ENCODE measurements at regions not wholly inside any gene's neighbourhood (a gene's known extent, or its start where the extent isn't known, plus 50 kb on each side); places are given as distances from the start of the nearest gene placed in this dataset.

DNA sequence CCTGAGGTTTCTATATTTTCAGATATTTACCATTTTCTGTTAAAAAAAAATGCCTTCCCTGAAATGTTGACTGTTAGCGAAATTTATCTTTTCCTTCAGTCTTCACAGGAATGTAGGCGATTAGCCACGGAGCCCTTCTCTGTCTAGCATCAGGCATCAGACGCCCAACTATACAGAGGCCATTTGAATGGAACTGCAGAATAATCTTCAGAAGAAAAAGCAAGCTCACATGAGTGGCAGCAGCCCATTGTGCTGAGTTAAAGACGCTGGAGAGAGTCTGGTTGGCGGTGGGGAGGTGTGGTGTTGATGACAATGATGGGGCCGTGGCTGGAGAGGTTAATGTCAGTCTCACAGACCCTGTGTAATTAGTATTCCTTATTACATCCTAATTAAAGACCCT, 196.8 kb upstream of the LEF1 start:
- no peaks in the 10 kb centered on the region for H3K9me3 ChIP-seq
- no peak overlapping the region for H3K4me2 ChIP-seq
- no peak overlapping the region for H3K4me3 ChIP-seq
- H3K27me3 ChIP-seq, result no peaks in the 10 kb centered on the region
- no peak overlapping the region for H3K9ac ChIP-seq
- H3K36me3 ChIP-seq, result no peaks in the 10 kb centered on the region
- no peak overlapping the region for H3K27ac ChIP-seq
- H4K20me1 ChIP-seq, result no peaks in the 10 kb centered on the region
- TF ChIP-seq Cebpa-rat (IDR thresholded peaks at IDR 0.05), result no peak
- H3K4me1 ChIP-seq, result no peaks in the 10 kb centered on the region

DNA sequence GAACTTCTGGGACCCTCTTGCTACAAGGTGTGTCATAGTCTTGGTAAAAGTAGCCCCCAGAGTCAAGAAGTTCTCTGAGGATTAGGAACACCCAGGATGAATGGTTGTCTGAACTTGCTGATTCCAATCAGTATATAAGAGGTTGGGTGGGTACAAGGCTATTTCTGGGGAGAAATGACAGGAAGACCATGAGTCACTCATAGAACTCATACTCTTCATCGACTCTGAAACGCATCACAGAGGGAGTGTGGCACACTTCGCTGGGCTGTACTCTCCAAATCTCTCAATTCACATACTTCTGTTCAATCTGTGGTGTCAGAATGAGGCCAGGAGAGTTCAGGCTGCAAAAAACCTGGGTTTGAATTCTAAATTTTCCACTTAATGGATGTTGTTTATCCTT, 193.2 kb upstream of the LEF1 start:
- Histone ChIP-seq H3K4me2 (no peak overlapping the region), H3K27ac (no peak overlapping the region)

DNA sequence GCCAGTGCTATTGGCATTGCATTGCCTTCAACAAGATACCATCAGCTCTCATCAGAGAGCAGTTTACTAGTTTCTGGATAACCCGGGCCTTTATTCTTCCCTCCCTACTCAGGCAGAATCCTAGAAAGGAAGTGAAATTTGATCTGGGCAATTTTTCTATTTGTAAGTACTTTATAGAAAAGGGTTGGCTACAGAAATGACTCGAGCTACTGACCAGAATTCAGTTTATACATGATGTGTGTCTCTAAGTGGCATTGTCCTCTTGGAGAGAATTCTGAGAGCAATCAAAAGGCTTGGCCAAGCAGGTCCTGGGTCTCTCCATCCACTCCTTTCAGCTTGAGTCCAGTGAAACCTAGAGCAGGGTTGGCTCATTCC, 192.7 kb upstream of the LEF1 start:
- no peaks in the 10 kb centered on the region for H3K4me1 ChIP-seq
- no peak for TF ChIP-seq Cebpa-rat (IDR thresholded peaks at IDR 0.05)
- no peak overlapping the region for H3K9ac ChIP-seq
- H3K27ac ChIP-seq, result no peak overlapping the region
- no peaks in the 10 kb centered on the region for H4K20me1 ChIP-seq
- H3K4me2 ChIP-seq, result no peak overlapping the region
- H3K4me3 ChIP-seq, result no peak overlapping the region
- no peaks in the 10 kb centered on the region for H3K27me3 ChIP-seq
- H3K36me3 ChIP-seq, result no peaks in the 10 kb centered on the region
- H3K9me3 ChIP-seq, result no peaks in the 10 kb centered on the region

More for the DNA sequence above, 193.2 kb upstream of the LEF1 start:
- no peaks in the 10 kb centered on the region for H4K20me1 ChIP-seq
- H3K4me3 ChIP-seq, result no peak overlapping the region
- H3K36me3 ChIP-seq, result no peaks in the 10 kb centered on the region
- no peak for TF ChIP-seq Cebpa-rat (IDR thresholded peaks at IDR 0.05)
- no peaks in the 10 kb centered on the region for H3K4me1 ChIP-seq
- H3K9ac ChIP-seq, result no peak overlapping the region
- H3K9me3 ChIP-seq, result no peaks in the 10 kb centered on the region
- no peaks in the 10 kb centered on the region for H3K27me3 ChIP-seq

DNA sequence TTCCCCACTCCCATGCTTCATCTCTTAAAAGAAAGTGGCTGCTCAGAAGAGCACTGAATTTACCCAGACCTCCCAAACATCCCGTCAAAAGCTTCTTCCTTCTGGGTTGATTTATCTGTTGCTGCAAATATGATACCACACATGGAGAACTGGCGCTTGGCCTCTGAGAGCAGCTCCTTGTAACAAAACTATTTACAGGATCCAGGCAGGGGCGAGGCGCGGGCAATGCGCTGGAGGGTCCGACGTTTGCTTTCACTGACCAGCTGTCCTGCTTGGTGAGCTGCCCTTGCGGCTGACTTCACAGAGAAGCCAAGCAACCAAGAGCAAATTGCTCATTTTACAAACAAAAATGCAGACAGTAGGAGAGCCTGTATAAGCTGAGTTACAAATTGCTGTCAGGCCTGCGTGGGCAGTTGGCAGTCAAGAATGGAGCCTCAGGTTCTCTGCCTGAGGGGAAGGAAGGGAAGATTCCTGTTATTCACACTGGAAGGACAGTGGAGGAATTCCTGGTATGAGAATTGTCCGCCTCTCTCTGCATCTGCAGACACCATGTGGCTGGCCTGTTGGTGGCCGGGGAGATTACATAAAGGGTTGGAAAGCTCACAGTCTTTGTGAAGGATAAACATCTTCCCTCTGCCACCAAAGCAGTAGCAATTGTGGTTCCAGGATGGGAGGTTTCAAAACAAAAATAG, 192.2 kb upstream of the LEF1 start:
- H3K4me1 ChIP-seq, result peaks cover 3% of the 10 kb centered on the region
- H3K4me2 ChIP-seq, result no peak overlapping the region
- TF ChIP-seq Cebpa-rat (IDR thresholded peaks at IDR 0.05), result no peak
- no peak overlapping the region for H3K27ac ChIP-seq
- no peaks in the 10 kb centered on the region for H3K9me3 ChIP-seq
- H3K36me3 ChIP-seq, result no peaks in the 10 kb centered on the region
- no peak overlapping the region for H3K9ac ChIP-seq
- H3K27me3 ChIP-seq, result no peaks in the 10 kb centered on the region
- H3K4me3 ChIP-seq, result no peak overlapping the region
- no peaks in the 10 kb centered on the region for H4K20me1 ChIP-seq

DNA sequence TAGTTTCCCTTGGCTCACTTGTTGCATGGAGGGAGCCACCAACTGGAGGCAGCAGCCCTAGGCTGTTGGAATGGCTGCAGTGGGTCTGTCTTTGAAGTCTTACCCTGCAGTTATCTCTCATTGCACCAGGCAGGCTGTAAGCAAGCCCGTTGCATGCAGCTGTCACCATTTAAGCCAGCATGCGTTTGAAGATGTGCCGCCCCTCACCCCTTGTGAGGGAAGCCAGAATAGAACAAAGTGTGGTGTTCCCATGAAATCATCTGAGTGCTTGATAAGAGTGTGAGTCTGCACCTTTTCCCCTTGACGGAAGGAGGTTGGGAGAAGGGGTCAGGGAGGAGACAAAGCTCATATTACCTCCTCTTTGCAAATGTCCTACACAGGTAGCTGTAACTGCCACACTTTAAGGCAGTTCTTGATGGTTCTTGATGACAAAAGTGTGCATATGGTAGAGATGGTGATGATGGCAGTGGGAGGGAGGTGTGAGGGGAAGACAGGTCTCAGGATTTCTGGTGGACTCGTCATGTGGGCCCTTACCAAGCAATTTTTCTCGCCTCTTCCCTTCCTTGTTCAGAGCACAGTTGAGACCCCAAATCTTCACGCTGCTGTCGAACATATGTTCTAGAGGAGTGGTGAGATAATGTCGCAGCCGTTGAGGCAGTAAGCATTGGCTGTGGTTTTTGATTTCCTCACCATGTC, 191.4 kb upstream of the LEF1 start:
- peaks cover 9% of the 10 kb centered on the region for H3K4me1 ChIP-seq
- no peak overlapping the region for H3K9ac ChIP-seq
- no peaks in the 10 kb centered on the region for H3K36me3 ChIP-seq
- TF ChIP-seq Cebpa-rat (IDR thresholded peaks at IDR 0.05), result no peak
- no peak overlapping the region for H3K4me2 ChIP-seq
- H3K27ac ChIP-seq, result no peak overlapping the region
- H3K4me3 ChIP-seq, result no peak overlapping the region
- H4K20me1 ChIP-seq, result no peaks in the 10 kb centered on the region
- H3K27me3 ChIP-seq, result no peaks in the 10 kb centered on the region
- H3K9me3 ChIP-seq, result no peaks in the 10 kb centered on the region

DNA sequence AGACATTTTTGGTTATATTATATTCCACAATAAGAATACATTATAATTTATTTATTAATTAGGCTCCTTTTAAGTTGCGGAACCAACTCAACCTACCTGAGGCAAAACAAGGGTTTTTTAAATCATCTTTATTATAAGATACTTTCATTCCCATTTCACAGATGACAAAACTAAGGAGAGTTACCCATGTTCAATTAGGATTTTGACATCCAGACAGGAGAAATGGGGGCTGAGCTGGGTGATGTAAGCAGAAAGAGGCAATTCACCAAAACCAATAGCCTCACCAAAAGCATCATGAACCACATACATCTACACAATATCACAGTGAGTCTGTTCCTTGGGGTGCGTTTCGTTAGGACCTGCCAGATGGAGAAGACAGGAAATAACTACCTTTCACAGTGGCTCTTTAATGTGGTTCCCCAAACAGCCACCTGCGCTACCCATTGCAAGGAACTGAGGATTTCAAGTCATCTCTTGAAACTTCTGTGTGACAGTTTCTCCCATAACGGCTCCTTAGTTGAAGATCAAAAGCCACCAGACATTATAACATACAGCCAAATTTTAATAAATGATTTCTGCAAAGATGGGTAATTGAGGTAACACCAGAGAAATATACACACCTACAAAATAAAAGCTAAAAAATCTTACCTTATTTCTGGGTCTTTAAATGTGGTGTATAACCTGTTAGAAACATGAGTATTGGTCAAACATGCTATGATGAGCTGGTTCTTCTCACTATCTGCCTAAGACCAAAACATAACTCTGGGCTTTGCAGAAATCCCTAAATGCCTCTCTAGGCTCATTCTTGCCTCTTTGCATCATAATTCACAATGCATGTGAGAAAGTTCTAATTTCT, 190.6 kb upstream of the LEF1 start:
- H3K36me3 ChIP-seq, result no peaks in the 10 kb centered on the region
- no peak overlapping the region for H3K27ac ChIP-seq
- H3K4me2 ChIP-seq, result no peak overlapping the region
- H3K4me3 ChIP-seq, result no peak overlapping the region
- H3K9me3 ChIP-seq, result no peaks in the 10 kb centered on the region
- no peaks in the 10 kb centered on the region for H4K20me1 ChIP-seq
- H3K27me3 ChIP-seq, result no peaks in the 10 kb centered on the region
- no peak overlapping the region for H3K9ac ChIP-seq
- TF ChIP-seq Cebpa-rat (IDR thresholded peaks at IDR 0.05), result no peak
- peaks cover 9% of the 10 kb centered on the region for H3K4me1 ChIP-seq

DNA sequence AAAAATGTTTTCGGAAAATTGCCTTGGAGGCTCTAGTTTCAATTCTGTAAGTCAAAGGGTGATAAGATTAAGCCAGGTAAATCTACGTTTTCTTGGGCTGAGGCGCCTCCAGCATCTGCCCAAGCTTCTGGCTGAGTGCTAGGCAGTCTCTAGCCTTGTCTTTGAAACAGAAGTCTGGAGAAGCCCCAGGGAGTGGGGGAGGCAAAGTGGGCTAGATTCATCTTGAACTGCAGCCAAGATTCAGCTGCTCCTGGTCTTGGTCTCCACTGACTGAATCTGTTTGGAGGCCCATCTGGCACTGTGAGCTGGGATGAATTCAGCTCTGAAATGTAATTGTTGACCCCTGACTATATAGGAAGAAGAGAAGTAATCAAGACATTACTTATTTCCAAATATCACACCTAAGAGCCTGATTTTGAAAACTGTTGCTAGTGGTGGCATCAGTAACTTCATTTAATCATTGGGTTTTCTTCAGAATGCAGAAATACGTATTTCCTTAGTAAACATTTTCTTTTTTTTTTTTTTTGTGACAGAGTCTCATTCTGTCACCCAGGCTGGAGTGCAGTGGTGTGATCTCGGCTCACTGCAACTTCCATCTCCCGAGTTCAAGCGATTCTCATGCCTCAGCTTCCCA, 187.3 kb upstream of the LEF1 start:
- H3K4me2 ChIP-seq, result no peak overlapping the region
- H3K4me1 ChIP-seq, result peaks cover 9% of the 10 kb centered on the region
- no peak overlapping the region for H3K27ac ChIP-seq
- no peaks in the 10 kb centered on the region for H3K27me3 ChIP-seq
- TF ChIP-seq Cebpa-rat (IDR thresholded peaks at IDR 0.05), result no peak
- no peaks in the 10 kb centered on the region for H4K20me1 ChIP-seq
- no peak overlapping the region for H3K9ac ChIP-seq
- no peaks in the 10 kb centered on the region for H3K36me3 ChIP-seq
- H3K9me3 ChIP-seq, result no peaks in the 10 kb centered on the region
- no peak overlapping the region for H3K4me3 ChIP-seq

DNA sequence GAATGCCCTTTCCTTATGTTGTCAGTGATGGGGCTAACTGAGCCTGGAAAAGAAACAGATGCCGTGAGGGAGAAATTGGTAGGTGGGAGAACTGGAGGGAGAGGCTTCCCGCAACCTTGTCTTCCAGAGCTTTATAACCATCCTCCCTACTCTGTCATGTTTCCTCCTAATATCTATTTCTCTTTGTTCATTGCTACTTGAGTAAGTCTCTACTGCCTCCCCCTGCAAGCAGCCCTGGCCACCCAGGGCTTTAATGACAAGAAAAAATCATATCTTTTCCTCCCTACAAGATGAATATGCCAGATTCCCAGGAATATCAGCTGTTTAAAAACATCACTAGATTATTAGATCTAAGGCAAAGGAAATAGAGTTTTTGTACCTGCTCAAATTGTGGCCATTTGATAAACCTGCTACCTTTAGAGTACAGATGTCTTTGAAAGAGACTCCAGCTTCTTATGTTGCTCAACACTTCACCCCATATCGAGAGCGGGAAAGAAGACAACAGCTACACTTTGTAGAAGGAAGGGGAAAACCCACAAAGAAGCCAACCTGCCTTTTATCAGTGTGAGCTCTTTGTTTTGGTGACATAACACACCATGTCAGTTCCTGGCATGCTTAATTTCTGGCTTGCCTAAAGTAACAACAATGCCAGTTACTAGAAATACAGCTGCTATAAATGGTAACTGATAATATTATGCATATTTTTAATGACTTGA, 186.6 kb upstream of the LEF1 start:
- peaks cover 9% of the 10 kb centered on the region for H3K4me1 ChIP-seq
- H3K27ac ChIP-seq, result no peak overlapping the region
- H3K9ac ChIP-seq, result no peak overlapping the region
- 0 out of 2 replicates have a peak, but pooled peaks cover under 1% of the 10 kb centered on the region for H3K9me3 ChIP-seq
- H3K4me3 ChIP-seq, result no peak overlapping the region
- no peak overlapping the region for H3K4me2 ChIP-seq
- H3K27me3 ChIP-seq, result no peaks in the 10 kb centered on the region
- no peaks in the 10 kb centered on the region for H4K20me1 ChIP-seq
- no peak for TF ChIP-seq Cebpa-rat (IDR thresholded peaks at IDR 0.05)
- H3K36me3 ChIP-seq, result no peaks in the 10 kb centered on the region

DNA sequence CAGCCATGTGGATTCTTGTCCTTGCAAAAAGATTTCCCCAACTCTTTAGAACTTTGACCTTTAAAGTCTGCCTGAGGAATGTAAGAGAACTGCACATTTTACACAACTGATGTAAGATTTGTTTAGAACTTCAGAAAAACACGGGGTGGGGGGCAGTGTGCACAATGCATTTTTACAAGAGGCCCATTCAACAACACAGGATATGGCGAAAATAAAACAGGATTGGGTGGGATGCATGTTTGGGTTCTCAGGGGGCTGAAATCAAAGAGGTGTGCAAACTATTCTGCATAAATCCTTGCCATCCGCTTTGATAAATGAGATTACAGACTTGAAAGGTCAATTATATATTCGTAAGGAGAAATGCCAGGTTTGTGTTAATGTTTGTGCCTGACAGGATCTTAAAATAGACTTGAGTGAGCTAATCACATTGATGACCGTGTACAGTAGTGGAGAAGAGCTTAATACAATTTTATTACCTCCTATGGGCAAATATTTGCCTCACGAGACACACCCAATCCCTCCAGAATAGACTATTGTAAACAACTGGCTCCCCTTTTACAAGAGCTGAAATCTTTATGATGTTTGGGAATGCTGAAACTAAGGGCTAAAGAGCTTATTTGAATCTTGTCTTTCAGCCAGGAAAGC, 184.1 kb upstream of the LEF1 start:
- Histone ChIP-seq H3K4me1 (peaks cover 9% of the 10 kb centered on the region), H3K27ac (no peak overlapping the region), H4K20me1 (no peaks in the 10 kb centered on the region), H3K9ac (no peak overlapping the region), H3K4me3 (no peak overlapping the region), H3K4me2 (no peak overlapping the region), H3K9me3 (0 out of 2 replicates have a peak, but pooled peaks cover 3% of the 10 kb centered on the region), H3K36me3 (no peaks in the 10 kb centered on the region), H3K27me3 (no peaks in the 10 kb centered on the region)
- no peak for TF ChIP-seq Cebpa-rat (IDR thresholded peaks at IDR 0.05)
